ENCODE measurements at regions not wholly inside any gene's neighbourhood (a gene's known extent, or its start where the extent isn't known, plus 50 kb on each side); places are given as distances from the start of the nearest gene placed in this dataset.

GRCh38 chr13:106651442-106651841 lies 83.5 kb upstream of the ARGLU1 start:
- Histone ChIP-seq H3K9me2 (no peaks in the 10 kb centered on the region), H3K4me2 (no peak overlapping the region), H3F3A (replicated peaks; ENCODE audit: insufficient read depth) (no peaks in the 10 kb centered on the region), H3K4me1 (ENCODE audit: control insufficient read depth in 1 of 2, insufficient read depth in 2 of 2, low read depth in 1 of 2, low read length in 1 of 2) (no peaks in the 10 kb centered on the region), H3K36me3 (replicated peaks in 1 of 2; ENCODE audit: control insufficient read depth in 1 of 2, insufficient read depth in 2 of 2, low read length in 1 of 2) (no peaks in the 10 kb centered on the region), H3K27ac (ENCODE audit: low read depth in 2 of 2, low read length in 1 of 2) (no peak overlapping the region), H3K9ac (no peak overlapping the region), H3K9me3 (no peaks in the 10 kb centered on the region), H3K4me3 (ENCODE audit: low read depth in 2 of 2, low read length in 1 of 2) (no peak overlapping the region), H4K20me1 (ENCODE audit: insufficient read depth) (no peaks in the 10 kb centered on the region), H3K27me3 (ENCODE audit: insufficient read depth) (no peaks in the 10 kb centered on the region), H2AFZ (ENCODE audit: low read depth) (no peak overlapping the region), H3K79me2 (ENCODE audit: insufficient read depth) (no peaks in the 10 kb centered on the region)
- TF ChIP-seq RFX5 (IDR thresholded peaks at IDR 0.05; ENCODE audit: low read length): no peak
- no peak for TF ChIP-seq YY1 (IDR thresholded peaks at IDR 0.05; ENCODE audit: low read depth)
- no peak for TF ChIP-seq GABPA (IDR thresholded peaks at IDR 0.05; ENCODE audit: low read depth)
- TF ChIP-seq ELF1 (IDR thresholded peaks at IDR 0.05): no peak
- TF ChIP-seq GATA2 (CRISPR knock-in tag; IDR thresholded peaks at IDR 0.05): no peak
- TF ChIP-seq, protein P1, sequence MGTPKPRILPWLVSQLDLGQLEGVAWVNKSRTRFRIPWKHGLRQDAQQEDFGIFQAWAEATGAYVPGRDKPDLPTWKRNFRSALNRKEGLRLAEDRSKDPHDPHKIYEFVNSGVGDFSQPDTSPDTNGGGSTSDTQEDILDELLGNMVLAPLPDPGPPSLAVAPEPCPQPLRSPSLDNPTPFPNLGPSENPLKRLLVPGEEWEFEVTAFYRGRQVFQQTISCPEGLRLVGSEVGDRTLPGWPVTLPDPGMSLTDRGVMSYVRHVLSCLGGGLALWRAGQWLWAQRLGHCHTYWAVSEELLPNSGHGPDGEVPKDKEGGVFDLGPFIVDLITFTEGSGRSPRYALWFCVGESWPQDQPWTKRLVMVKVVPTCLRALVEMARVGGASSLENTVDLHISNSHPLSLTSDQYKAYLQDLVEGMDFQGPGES (IDR thresholded peaks at IDR 0.05; ENCODE audit: low read depth, low read length): no peak
- no peak for TF ChIP-seq EZH2phosphoT487 (IDR thresholded peaks at IDR 0.05; ENCODE audit: borderline replicate concordance, low read depth)
- no peak for TF ChIP-seq RCOR1 (IDR thresholded peaks at IDR 0.05; ENCODE audit: low read length)
- no peak for TF ChIP-seq JUND (IDR thresholded peaks at IDR 0.05)
- DNase-seq: no peak
- CTCF ChIA-PET: no interaction called here
- POLR2A ChIA-PET: no interaction called here
- WGBS (ENCODE audit: low lambda C conversion rate): 15% methylated on average over 3 of the region's 3 CpGs

DNA sequence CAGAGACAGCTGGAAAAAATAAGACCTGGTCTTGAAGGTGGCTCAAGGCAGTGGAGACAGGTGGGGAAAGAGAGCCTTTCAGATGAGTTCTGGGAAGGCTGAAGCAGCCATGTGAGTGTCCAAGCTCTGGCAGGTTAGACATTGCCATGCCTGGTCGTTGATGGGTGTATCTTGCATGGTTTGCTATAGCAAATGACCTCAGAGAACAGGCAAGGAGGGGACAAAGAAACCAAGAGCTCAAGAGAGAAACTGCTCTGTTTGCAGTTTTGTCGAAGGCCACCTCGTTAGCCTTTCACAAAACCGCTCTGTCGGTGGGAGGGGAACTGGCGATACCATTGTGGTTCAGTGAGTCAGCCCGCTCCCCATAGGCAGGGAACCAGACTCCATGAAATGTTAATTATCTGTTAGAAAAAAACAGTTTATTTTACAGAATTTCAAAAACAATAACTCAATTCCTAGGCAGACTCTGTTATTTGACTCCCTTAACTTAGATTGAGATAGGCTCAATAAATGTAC lies 82.8 kb upstream of the ARGLU1 start:
- Histone ChIP-seq H3K27ac (ENCODE audit: low read depth in 2 of 2, low read length in 1 of 2) (no peak overlapping the region), H4K20me1 (ENCODE audit: insufficient read depth) (no peaks in the 10 kb centered on the region), H3K36me3 (replicated peaks in 1 of 2; ENCODE audit: control insufficient read depth in 1 of 2, insufficient read depth in 2 of 2, low read length in 1 of 2) (no peaks in the 10 kb centered on the region), H3K9me2 (no peaks in the 10 kb centered on the region), H3K9ac (no peak overlapping the region), H3K9me3 (no peaks in the 10 kb centered on the region), H3K79me2 (ENCODE audit: insufficient read depth) (no peaks in the 10 kb centered on the region), H3K27me3 (ENCODE audit: insufficient read depth) (no peaks in the 10 kb centered on the region), H2AFZ (ENCODE audit: low read depth) (no peak overlapping the region), H3K4me2 (no peak overlapping the region), H3K4me3 (ENCODE audit: low read depth in 2 of 2, low read length in 1 of 2) (no peak overlapping the region), H3K4me1 (ENCODE audit: control insufficient read depth in 1 of 2, insufficient read depth in 2 of 2, low read depth in 1 of 2, low read length in 1 of 2) (no peaks in the 10 kb centered on the region), H3F3A (replicated peaks; ENCODE audit: insufficient read depth) (no peaks in the 10 kb centered on the region)
- WGBS (ENCODE audit: low lambda C conversion rate): 52% methylated on average over 7 of the region's 7 CpGs
- ChIA-PET CTCF (no interaction called here), POLR2A (no interaction called here)
- DNase-seq: no peak
- TF ChIP-seq, protein P2, sequence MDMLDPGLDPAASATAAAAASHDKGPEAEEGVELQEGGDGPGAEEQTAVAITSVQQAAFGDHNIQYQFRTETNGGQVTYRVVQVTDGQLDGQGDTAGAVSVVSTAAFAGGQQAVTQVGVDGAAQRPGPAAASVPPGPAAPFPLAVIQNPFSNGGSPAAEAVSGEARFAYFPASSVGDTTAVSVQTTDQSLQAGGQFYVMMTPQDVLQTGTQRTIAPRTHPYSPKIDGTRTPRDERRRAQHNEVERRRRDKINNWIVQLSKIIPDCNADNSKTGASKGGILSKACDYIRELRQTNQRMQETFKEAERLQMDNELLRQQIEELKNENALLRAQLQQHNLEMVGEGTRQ (IDR thresholded peaks at IDR 0.05; ENCODE audit: borderline replicate concordance, low read depth, low read length): no peak
- TF ChIP-seq, protein P3, sequence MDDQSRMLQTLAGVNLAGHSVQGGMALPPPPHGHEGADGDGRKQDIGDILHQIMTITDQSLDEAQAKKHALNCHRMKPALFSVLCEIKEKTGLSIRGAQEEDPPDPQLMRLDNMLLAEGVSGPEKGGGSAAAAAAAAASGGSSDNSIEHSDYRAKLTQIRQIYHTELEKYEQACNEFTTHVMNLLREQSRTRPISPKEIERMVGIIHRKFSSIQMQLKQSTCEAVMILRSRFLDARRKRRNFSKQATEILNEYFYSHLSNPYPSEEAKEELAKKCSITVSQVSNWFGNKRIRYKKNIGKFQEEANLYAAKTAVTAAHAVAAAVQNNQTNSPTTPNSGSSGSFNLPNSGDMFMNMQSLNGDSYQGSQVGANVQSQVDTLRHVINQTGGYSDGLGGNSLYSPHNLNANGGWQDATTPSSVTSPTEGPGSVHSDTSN (IDR thresholded peaks at IDR 0.05): no peak
- TF ChIP-seq, protein P4, sequence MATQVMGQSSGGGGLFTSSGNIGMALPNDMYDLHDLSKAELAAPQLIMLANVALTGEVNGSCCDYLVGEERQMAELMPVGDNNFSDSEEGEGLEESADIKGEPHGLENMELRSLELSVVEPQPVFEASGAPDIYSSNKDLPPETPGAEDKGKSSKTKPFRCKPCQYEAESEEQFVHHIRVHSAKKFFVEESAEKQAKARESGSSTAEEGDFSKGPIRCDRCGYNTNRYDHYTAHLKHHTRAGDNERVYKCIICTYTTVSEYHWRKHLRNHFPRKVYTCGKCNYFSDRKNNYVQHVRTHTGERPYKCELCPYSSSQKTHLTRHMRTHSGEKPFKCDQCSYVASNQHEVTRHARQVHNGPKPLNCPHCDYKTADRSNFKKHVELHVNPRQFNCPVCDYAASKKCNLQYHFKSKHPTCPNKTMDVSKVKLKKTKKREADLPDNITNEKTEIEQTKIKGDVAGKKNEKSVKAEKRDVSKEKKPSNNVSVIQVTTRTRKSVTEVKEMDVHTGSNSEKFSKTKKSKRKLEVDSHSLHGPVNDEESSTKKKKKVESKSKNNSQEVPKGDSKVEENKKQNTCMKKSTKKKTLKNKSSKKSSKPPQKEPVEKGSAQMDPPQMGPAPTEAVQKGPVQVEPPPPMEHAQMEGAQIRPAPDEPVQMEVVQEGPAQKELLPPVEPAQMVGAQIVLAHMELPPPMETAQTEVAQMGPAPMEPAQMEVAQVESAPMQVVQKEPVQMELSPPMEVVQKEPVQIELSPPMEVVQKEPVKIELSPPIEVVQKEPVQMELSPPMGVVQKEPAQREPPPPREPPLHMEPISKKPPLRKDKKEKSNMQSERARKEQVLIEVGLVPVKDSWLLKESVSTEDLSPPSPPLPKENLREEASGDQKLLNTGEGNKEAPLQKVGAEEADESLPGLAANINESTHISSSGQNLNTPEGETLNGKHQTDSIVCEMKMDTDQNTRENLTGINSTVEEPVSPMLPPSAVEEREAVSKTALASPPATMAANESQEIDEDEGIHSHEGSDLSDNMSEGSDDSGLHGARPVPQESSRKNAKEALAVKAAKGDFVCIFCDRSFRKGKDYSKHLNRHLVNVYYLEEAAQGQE (IDR thresholded peaks at IDR 0.05; ENCODE audit: low read depth, low read length): no peak
- TF ChIP-seq CTCF (IDR thresholded peaks at IDR 0.05) (no peak), MAX (IDR thresholded peaks at IDR 0.05; ENCODE audit: low read depth) (no peak), NRF1 (IDR thresholded peaks at IDR 0.05; ENCODE audit: low read depth, low read length) (no peak), EP300 (IDR thresholded peaks at IDR 0.05; ENCODE audit: borderline replicate concordance in 1 of 2, low read depth in 1 of 2, low read length in 1 of 2) (no peak), SIN3A (IDR thresholded peaks at IDR 0.05; ENCODE audit: borderline replicate concordance, low read depth, low read length) (no peak), CHD2 (IDR thresholded peaks at IDR 0.05; ENCODE audit: low read length, partially characterized antibody) (no peak)
